ENCODE measurements at regions not wholly inside any gene's neighbourhood (a gene's known extent, or its start where the extent isn't known, plus 50 kb on each side); places are given as distances from the start of the nearest gene placed in this dataset.

DNA sequence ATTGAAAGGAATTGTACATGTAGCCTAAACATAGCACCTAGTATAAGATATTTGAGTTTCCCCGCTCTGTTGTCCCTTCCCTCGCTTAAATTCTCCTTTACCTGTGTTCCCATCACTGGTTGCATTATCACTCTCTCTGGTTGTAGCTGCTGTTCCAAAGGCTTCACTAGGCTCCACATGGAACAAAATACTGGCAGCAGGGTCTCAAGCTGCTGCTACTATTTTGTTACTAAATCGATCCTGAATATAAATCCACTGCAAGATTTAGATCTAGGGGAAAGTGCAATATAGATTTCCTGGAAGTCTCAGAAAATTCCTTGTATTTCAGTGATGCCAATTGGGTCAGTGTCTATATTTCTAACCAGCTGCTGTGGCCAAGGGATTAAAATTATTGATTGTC lies 443.5 kb downstream of the SATB2 start:
- TF ChIP-seq, protein P1, sequence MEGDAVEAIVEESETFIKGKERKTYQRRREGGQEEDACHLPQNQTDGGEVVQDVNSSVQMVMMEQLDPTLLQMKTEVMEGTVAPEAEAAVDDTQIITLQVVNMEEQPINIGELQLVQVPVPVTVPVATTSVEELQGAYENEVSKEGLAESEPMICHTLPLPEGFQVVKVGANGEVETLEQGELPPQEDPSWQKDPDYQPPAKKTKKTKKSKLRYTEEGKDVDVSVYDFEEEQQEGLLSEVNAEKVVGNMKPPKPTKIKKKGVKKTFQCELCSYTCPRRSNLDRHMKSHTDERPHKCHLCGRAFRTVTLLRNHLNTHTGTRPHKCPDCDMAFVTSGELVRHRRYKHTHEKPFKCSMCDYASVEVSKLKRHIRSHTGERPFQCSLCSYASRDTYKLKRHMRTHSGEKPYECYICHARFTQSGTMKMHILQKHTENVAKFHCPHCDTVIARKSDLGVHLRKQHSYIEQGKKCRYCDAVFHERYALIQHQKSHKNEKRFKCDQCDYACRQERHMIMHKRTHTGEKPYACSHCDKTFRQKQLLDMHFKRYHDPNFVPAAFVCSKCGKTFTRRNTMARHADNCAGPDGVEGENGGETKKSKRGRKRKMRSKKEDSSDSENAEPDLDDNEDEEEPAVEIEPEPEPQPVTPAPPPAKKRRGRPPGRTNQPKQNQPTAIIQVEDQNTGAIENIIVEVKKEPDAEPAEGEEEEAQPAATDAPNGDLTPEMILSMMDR (IDR thresholded peaks at IDR 0.05; ENCODE audit: low read depth, low read length): no peak
- Histone ChIP-seq H3K4me3 (ENCODE audit: low read depth, low read length) (no peak overlapping the region), H3K4me1 (no peaks in the 10 kb centered on the region), H3K36me3 (no peaks in the 10 kb centered on the region), H3K9me3 (no peaks in the 10 kb centered on the region), H3K27me3 (no peaks in the 10 kb centered on the region)
- no peak for DNase-seq

DNA sequence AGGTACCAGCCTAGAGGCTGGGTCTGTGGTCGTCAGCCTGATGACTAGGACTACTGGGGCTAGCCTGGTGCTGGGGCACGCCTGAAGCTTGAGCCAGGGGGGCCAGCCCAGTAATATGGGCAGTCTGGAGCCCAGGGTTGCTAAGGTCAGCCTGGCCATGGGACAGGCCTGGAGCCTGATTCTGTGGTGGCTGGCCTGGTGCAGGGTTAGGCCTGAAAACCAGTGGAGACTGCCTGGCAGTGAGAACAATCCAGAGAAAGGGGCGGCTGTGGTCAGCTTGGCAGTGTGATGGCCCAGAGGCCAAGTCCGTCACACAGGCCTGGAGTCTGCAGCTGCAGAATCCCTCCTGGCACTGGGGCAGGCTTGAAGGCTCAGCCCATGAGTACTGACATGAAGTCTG lies 445.8 kb downstream of the SATB2 start:
- TF ChIP-seq, protein P1 (IDR thresholded peaks at IDR 0.05; ENCODE audit: low read depth, low read length): no peak
- DNase-seq: no peak
- H3K4me3 ChIP-seq (ENCODE audit: low read depth, low read length): no peak overlapping the region
- no peaks in the 10 kb centered on the region for H3K27me3 ChIP-seq
- no peaks in the 10 kb centered on the region for H3K36me3 ChIP-seq
- no peaks in the 10 kb centered on the region for H3K4me1 ChIP-seq
- no peaks in the 10 kb centered on the region for H3K9me3 ChIP-seq

DNA sequence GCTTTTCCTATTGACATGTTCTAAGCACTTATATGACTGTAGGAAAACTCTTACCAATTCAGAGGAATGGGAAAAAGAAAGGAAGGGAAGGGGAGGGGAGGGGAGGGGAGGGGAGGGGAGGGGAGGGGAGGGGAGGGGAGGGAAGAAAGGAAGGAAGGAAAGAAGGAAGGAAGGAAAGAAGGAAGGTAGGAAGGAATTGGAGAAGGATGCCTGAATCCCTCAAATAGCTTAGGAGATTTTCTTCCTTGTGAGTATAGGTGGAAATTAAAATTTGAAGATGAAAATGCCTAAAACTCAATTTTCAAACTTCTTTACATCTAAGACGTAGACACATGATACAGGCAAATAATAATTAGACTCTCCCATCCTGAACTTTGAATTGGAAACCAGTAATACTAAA lies 463.1 kb downstream of the SATB2 start:
- TF ChIP-seq, protein P1 (IDR thresholded peaks at IDR 0.05; ENCODE audit: low read depth, low read length): no peak
- no peak for DNase-seq
- H3K4me3 ChIP-seq (ENCODE audit: low read depth, low read length): no peak overlapping the region

DNA sequence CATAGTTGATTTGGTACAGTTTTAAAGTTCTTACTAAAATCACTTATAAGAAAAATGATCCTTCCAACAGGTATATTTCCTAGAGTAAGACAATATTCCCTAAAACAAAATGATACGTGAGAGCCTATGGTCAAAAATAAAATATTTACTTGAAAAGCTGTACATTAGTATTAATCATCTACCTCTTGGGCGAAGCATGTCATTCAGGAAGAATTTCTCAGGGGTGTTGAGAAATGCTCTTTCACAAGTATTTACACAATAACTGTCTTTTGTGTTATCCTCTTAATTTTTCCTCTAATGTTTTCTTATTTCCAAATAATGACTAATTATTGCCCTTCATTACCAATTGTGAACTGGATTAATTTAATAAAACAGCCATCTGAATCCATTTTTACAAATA lies 466.3 kb downstream of the SATB2 start:
- no peak overlapping the region for H3K4me3 ChIP-seq (ENCODE audit: low read depth, low read length)
- no peaks in the 10 kb centered on the region for H3K27me3 ChIP-seq
- DNase-seq: no peak
- no peaks in the 10 kb centered on the region for H3K36me3 ChIP-seq
- H3K9me3 ChIP-seq: no peaks in the 10 kb centered on the region
- TF ChIP-seq, protein P1 (IDR thresholded peaks at IDR 0.05; ENCODE audit: low read depth, low read length): no peak
- H3K4me1 ChIP-seq: no peaks in the 10 kb centered on the region

More for the DNA sequence above, 463.1 kb downstream of the SATB2 start:
- no peaks in the 10 kb centered on the region for H3K4me1 ChIP-seq
- no peaks in the 10 kb centered on the region for H3K36me3 ChIP-seq
- H3K27me3 ChIP-seq: no peaks in the 10 kb centered on the region
- H3K9me3 ChIP-seq: no peaks in the 10 kb centered on the region

DNA sequence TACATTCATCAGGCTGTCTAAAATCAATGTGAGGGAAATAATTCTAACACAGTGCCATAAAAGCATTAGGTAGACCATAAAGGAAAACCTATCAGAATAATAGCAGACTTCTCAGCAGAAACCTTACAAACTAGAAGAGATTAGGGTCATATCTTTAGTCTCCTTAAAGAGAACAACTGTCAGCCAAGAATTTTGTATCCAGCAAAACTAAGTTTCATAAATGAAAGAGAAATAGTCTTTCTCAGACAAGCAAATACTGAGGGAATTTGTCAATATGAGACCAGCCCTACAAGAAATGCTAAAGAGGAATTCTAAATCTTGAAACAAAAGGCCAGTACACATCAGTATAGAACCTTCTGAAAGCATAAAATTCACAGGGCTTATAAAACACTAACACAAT lies 482.0 kb downstream of the SATB2 start:
- Histone ChIP-seq H3K27me3 (no peaks in the 10 kb centered on the region), H3K36me3 (no peaks in the 10 kb centered on the region), H3K9me3 (no peaks in the 10 kb centered on the region), H3K4me1 (no peaks in the 10 kb centered on the region), H3K4me3 (ENCODE audit: low read depth, low read length) (no peak overlapping the region)
- TF ChIP-seq, protein P1 (IDR thresholded peaks at IDR 0.05; ENCODE audit: low read depth, low read length): no peak
- DNase-seq: no peak

DNA sequence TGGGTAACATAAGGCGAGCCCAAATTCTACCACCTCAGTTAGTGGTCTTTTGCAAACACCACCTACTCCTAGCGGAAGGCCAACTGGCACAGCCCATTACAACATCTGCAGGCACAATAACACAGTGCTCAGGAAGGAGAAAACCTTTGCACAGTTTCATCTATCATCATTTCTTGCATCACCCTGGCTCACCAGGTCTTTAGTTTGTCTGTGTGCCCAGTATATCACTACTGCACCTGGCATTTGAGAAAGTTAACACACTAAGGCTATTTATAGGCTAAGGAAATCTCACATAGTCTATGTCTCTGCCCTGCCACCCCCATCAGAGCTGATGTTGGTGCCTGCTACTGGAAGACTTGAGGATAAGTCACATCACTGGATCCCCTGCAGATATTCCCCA lies 484.0 kb downstream of the SATB2 start:
- TF ChIP-seq, protein P1 (IDR thresholded peaks at IDR 0.05; ENCODE audit: low read depth, low read length): no peak
- H3K9me3 ChIP-seq: no peaks in the 10 kb centered on the region
- no peaks in the 10 kb centered on the region for H3K27me3 ChIP-seq
- H3K4me3 ChIP-seq (ENCODE audit: low read depth, low read length): no peak overlapping the region
- H3K36me3 ChIP-seq: no peaks in the 10 kb centered on the region
- DNase-seq: no peak
- no peaks in the 10 kb centered on the region for H3K4me1 ChIP-seq

Measured in BE2C (cell line).